ENCODE measurements at regions not wholly inside any gene's neighbourhood (a gene's known extent, or its start where the extent isn't known, plus 50 kb on each side); places are given as distances from the start of the nearest gene placed in this dataset.

- Histone ChIP-seq H3F3A (replicated peaks; ENCODE audit: low read depth) (no peaks in the 10 kb centered on the region), H3K4me2 (no peak overlapping the region), H3K36me3 (ENCODE audit: insufficient read depth) (no peaks in the 10 kb centered on the region), H4K20me1 (replicated peaks; ENCODE audit: insufficient read depth) (no peaks in the 10 kb centered on the region), H3K27me3 (ENCODE audit: insufficient read depth) (no peaks in the 10 kb centered on the region), H3K4me3 (no peak overlapping the region), H2AFZ (no peak overlapping the region), H3K4me1 (ENCODE audit: insufficient read depth) (peaks cover 31% of the 10 kb centered on the region), H3K27ac (ENCODE audit: low read depth) (no peak overlapping the region), H3K9me2 (ENCODE audit: insufficient read depth) (no peaks in the 10 kb centered on the region), H3K79me2 (replicated peaks; ENCODE audit: insufficient read depth) (no peaks in the 10 kb centered on the region)
- Mint-ChIP-seq H3K27me3 (ENCODE audit: insufficient read depth, low read depth, poor library complexity) (peaks cover 5% of the 10 kb centered on the region), H3K27ac (no peak overlapping the region), H3K36me3 (ENCODE audit: low read depth) (no peaks in the 10 kb centered on the region), H3K4me3 (no peak overlapping the region), H3K9me3 (no peaks in the 10 kb centered on the region), H3K4me1 (peaks cover 60% of the 10 kb centered on the region)
- DNase-seq (ENCODE audit: low spot score): no peak
- ATAC-seq: no peak
- TF ChIP-seq REST (IDR thresholded peaks at IDR 0.05; ENCODE audit: unreplicated experiment) (no peak), CREB1 (CRISPR knock-in tag; IDR thresholded peaks at IDR 0.05; ENCODE audit: low read depth) (no peak), ZNF331 (CRISPR knock-in tag; IDR thresholded peaks at IDR 0.05; ENCODE audit: low read depth) (no peak), JUNB (IDR thresholded peaks at IDR 0.05; ENCODE audit: unreplicated experiment) (no peak), NANOG (IDR thresholded peaks at IDR 0.05; ENCODE audit: borderline replicate concordance) (no peak), CTCF (conservative IDR thresholded peaks at IDR 0.05; ENCODE audit: low read depth in 2 of 2) (no peak), ZNF462 (CRISPR knock-in tag; IDR thresholded peaks at IDR 0.05) (no peak), POLR2AphosphoS5 (IDR thresholded peaks at IDR 0.05; ENCODE audit: low read depth) (no peak), STAT1 (IDR thresholded peaks at IDR 0.05; ENCODE audit: unreplicated experiment) (no peak), ZNF114 (CRISPR knock-in tag; IDR thresholded peaks at IDR 0.05) (no peak), EZH2phosphoT487 (IDR thresholded peaks at IDR 0.05; ENCODE audit: unreplicated experiment) (no peak), EZH2 (IDR thresholded peaks at IDR 0.05; ENCODE audit: low read depth, unreplicated experiment) (no peak), ETS1 (IDR thresholded peaks at IDR 0.05) (no peak)
These were observed 222.9 kb upstream of the IRX3 start for GRCh38 chr16:54509456-54509855.
